ENCODE measurements at regions not wholly inside any gene's neighbourhood (a gene's known extent, or its start where the extent isn't known, plus 50 kb on each side); places are given as distances from the start of the nearest gene placed in this dataset.

DNA sequence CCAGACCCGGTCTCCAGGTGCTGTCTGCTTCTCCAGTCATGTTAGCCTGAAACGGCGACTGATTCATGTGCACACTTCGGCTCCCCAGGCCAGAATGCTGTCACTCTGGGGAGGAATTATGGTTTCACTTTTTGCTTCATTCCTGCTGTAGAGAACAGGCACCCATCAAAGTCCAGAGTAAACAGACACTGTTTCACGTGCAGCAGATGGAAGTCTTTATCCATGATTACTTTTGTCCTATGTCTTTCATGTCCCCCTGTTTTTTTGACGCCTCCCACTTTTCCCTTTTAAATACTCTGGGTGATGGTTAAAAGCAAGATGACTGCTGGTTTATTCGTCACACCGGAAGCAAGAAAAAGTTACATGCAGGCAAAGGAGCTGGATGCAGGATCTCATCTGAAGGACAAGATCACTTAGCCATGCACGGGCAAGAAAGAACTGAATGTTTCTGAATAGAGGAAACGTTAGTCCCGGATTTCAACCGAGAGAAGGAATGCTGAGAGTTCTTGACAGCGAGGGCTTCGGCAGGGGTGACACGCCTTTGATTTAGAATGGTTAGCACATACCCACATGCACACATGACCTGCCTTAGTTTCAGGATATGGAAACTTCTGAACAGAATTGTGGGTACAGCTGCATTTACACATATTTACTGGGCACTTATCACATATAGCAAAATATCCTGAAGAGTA is 250.0 kb upstream of the KLF6 start:
- DNase-seq: no peak

DNA sequence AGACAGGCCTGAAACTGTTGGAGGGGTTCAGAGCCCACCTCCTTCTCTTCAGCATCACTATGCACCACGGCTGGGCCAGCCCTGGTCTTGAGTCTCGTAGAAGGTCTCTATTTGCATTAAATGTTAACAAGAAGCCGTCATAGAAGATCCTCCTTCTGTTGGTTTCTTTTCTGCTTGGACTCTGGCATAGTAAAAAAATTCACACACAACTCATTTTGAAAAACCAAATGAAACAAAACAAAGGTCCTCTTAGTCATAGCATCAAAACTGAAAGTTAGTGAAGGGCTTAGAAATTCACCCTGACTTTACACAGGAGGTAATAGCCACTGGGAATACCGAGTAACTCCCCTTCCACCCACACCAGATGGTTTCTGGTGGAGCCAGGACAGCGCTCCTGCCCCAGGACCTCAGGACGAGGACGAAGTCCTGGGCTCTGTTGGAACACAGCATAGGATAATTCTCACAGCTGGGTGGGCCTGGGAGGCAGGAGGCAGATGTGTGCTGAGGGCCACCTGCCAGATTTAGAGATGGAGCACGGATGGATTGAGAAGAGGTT is 248.4 kb upstream of the KLF6 start:
- DNase-seq: no peak

DNA sequence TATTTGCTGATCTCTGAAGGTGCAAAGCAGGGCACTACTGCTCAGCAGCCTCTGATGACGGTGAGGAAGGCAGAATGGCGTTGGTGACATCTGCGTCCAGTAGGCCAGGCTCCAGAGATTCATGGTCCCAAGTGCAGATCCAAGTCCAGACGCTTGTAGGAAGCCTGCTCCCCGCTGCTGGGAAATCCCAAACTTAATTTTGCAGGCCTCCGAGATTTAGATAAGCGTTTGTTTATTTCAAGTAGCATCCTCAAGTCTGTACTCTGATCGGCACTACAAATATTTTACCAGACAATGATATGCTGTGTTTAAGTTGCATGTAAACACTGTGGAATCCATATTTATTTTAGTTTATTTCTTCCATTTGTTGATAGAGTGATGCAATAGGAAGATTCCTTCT is 244.9 kb upstream of the KLF6 start:
- DNase-seq: no peak

DNA sequence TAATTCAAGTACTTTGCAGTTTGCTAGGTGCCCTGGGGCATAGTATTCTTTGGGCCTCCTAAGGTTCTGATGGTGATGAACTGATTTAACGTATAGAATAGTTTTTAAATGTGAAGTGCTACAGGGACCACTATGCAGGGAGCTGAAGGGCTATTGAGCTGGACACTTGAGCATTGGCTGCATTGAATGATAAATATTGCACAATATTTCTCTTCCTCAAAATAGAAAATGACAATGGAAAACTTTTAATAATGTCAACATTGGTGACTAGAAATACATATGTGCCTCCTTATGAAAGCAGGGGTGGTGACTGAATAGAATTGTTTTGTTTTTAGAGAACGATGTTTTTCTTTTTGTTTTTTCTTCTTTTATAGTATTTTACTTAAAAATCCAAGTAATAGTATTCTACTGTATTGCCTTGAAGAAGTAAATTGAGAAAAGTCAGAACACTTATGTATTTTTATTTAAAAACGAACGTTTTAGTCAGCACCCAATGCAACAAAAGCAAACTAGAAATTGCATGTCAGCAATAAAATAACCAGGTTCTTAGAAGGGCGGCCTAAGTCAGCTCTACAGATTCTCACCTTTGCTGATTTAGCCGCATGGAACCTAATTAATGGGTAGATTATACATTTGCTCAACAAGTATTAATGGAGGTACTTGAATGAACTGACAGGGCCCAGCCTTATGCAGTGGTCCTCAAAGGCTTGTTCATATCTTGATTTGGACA is 244.0 kb upstream of the KLF6 start:
- no peak for DNase-seq

DNA sequence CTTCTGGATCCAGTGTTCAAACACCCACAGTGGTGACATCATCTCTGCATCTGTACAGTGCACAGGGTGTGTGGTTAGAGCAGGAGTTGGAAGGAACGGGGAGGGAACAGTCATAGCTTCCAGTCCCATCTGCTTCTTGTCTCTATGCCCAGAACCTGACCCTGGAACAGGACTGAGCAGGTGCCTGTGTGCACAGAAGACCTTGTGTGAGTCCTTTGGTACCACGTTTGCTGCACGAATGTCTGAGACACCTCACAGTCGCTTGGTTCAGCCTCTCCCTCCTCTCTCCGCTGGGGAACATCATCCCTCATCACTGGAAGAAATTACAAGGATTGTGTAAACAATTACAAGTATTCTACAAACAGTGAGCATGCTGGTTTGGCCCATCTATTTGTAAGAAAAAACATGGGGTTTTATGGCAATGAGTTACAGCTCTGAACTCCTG is 243.0 kb upstream of the KLF6 start:
- no peak for DNase-seq

DNA sequence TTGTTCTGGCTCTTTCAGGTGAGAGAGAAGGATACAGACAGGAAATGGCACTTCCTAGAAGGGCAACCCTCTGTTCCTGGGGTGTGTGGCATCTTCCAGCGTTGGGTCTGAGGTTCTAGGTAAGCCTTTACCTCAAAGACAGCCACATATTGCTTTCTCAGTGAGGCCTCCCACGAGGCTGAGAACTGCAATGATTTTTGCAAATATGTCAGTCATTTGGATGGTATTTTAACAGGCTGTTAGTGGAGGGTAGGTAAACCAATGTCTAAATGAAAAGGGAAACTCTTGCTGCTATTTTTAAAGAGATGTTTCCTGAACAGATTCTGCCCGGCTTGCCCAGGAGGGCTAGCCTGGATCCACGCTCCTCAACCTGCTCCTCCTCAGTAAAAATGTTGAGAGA is 240.3 kb upstream of the KLF6 start:
- no peak for DNase-seq

DNA sequence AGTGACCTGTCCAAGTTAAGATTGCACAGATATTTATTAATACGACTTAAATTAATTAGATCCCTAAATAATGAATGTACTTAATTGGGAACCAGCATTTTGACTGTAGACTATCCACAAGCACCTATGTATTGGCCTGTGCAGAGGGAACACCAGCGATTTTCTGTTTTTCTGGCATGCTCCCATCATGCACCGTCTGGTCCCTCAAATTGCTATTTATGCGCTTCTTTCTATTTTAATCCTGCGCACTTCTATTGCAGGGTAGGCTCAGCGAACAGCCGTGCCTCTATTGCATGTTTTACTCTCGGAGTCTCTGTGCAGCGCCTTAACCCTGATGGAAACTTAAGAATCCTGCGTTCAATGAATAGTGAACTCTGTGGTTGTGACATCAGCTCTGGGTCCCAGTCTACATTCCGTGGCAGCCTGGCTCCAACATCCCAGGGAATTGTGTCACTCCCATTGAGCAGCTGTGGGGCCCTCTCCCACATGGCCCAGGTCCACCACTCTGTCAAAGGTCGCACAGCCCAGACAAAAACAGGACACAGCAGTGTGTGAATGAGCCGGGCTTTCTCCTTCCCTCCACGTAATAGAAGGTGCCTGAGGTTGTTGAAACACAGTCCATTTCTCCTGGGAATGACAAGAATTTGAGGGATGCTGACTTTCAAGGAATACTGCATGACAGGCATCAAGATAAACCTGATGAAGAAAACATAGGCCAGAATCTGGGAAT is 239.7 kb upstream of the KLF6 start:
- no peak for DNase-seq

DNA sequence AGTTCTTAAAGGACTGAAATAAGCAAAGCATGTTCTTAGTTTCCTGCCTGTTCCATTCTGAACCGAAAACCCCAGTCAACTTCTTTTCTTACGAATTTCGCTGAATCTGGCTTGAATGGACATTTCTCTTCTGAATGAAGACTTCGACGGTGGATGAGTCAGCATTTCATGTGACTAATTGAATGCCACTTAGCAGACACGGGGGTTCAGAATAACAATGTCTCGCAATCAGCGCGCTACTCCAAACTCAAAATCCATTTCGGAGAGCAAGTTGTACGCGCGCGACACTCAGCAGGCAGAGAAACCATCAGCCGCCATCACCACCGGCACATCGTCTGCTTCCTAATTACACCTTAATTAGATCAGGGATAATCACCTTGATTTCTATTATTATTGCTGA is 239.0 kb upstream of the KLF6 start:
- no peak for DNase-seq

DNA sequence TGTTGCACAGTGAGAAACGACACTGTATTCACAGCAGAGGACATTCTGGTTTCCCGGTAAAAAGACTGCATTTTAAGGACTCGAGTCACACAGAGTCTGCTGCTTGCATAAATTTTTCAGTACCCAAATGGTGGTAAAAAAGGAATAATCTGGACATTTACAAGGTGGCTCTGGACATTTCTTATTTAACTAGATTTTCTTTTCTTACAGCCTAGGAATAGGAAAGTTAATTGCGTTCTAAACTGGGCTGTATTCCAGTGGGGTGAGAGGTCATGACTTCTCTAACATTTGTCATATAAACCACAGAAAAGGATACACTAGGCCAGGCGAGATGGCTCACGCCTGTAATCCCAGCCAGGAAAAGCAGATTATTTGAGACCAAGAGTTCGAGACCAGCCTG is 237.5 kb upstream of the KLF6 start:
- no peak for DNase-seq

DNA sequence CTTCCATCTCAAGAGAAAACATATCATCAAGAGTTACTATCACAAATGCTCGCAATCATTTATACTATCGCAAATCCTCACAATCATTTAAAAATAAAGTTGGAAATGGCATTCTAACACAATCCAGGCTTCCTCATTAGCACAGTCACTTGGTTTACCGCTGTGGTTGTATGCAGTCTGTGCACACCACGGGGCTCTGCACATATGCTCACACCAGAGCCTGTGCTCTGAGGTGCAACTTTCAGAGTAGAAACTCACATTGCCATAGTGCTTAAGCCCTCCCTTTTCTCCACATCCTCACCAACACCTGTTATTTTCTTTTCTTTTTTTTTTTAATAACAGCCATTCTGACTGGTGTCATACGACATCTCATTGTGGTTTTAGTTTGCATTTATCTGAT is 235.6 kb upstream of the KLF6 start:
- DNase-seq: no peak

DNA sequence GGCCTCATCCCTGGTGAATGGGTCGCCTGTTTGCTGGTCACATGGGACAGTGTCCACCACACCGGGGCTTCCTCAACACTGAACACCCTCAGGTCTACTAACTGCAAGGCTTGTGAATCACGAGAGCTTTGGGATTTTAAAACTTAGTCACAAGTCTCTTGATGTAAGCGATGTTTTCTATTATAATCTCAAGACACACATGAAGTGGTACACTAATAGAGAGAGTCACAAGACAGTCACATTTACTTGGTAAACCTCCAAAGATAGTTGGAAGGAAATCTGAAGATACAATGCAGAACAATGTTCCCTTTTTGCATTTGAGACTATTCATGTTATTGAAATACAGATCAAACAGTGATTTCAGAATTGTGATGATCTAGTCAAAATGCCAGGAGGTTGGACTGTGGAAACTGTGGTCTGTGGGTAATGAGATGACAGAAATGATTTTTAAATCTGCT is 233.1 kb upstream of the KLF6 start:
- DNase-seq: no peak

DNA sequence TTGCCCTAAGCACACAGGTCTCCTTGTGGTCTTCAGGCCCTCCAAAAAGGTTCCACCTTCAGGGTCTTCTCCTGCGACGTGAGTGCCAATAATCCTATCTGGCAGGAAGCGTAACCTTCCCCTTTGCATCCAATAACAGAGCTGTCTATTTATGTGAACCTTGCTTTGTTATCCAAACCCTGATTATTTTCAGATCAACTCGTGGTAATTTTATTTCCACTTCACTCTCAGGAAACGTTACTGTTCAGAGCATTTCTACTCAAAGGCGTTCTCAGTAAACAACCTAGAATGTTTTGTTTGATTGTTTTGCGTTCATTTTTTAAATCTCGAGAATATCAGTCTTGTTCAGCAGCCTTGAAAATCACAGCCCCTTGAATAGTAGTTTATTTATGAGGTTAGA is 232.3 kb upstream of the KLF6 start:
- DNase-seq: no peak

DNA sequence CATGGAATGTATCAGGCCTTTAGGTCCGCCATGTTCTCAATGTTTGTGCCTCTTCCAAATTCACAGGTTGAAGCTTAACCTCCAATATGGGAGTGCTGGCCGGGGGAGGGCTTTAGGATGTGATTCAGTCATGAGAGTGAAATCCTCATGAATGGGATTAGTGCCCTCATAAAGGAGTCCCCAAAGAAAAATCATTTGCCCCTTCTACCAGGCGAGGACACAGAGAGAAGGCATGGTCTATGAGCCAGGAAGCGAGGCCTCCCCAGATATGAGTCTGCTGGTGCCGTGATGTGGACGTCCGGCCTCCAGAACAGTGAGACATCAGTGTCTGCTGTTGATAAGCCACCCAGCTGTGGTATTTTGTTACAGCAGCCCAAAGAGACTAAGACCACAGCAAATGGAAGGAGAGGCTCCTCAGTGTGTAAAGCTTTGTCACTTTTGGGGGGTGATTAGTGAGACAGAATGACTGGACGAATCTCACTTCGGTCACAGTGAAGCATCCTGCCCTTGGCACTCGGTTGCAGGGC is 231.3 kb upstream of the KLF6 start:
- no peak for DNase-seq

DNA sequence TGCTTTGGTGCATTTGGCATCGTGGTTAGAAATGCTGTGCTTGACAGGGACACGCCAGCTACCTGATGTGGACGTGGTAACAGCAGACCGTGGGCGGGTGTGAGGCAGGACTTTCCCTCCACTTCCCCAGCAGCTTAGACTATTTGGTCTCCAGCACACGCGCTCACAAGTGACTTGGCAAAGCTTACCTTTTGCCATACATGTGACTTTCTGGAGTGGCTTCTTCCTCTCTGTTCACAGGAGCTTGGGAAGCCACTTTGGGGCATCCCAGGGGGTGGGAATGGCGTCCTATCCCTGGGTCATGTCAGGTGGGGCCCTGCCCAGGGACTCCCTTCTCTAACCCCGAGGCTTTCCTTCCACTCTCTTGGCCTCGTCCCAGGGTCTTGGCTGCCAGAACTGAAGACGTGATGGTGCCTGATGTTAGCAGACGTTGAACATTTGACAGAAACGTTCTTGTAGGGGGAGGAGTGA is 228.7 kb upstream of the KLF6 start:
- no peak for DNase-seq

DNA sequence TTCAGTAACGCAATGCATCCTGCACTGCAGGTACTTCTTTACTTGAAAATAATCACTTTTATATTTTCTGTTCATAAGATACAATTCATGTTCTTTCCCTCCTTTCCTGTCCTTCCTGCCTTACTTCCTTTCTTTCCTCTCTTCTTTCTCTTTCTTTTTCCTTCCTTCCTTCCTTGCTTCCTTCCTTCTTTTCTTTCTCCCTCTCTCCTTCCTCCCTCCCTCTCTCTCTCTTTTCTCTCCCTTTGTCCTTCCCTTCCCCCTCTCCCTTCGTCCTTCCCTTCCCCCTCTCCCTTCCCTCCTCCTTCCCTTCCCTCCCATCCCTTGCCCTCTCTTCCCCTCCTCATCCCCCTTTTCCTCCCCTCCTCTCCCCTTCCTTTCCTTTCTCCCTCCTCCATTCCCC is 227.8 kb upstream of the KLF6 start:
- DNase-seq: no peak

DNA sequence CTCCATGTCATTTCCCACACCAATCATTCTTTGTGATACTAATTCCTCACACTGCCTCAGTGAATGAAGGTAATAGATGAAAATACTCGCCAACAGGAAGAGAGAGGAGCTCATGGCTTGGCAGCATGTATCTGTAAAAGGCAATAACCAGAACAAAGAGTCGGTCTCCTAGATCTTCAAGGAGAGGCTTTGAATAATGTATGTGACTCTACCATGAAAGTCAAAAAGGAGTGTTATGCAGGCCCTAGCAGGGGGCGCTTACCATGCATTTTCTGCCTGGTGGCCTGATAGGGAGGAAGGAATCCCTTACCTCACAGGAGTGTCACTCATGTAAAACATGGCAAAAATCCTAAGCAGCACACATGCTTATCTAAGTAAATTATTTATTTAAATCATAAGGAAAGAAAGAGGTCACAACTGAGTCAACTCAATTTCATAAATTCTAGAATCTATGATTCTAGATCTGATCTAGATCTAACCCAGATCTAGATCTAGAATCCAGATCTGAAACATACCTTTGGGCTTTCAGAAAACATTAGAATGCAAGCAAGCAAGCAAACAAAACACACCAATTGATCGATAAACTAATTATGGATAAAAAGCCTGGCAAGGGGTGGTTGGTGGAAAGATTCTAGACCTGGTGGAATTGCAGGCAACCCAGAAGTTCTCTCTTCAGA is 226.3 kb upstream of the KLF6 start:
- no peak for DNase-seq

DNA sequence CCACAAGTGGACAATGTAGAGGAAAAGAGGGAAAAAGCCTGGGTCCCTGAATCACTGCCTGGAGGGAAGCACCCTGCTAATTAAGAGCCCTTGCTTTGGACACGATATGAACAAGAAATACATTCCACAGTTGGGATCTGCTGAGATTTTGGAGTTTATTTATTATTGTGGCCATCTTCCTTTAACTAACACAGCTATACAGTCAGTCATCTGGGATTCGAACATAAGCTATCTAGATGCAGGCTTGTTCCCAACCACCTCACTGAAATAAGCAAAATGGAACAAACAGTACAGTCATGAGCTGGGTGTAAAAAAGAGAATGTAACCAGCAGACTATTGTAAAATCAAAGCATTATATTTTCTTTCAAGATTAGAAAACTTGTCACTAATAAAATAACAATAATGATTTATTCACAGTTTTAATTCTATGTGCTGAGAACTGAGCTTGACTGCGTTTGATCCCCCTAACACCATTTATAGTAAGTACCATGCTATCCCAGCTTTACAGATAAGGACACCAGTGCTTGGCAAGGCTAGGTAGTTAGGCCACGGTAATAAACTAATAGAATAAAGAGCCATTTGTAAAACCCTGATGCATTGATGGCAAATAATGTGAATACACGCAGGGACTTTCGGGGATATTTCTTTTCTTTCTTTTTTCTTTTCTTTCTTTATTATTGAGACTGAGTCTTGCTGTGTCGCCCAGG is 223.8 kb upstream of the KLF6 start:
- DNase-seq: no peak

DNA sequence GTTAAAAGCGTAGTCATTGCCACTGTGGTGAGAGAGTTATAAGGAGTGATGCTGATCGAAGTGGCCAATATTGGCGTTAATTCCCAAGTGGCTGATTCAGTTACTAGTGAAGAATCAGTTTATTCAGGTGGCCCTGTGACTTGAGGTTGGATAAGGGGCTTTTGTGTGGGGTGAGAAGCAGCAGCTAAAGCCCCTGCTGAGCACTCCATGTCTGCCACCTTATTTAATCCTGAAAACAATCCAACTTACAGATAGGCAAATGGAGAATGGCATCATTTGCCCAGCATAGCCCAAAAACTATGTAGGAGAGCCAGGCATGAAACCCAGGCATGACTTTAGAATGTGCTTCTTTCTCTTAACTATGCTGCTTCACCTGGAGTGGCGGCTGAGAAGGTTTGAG is 222.8 kb upstream of the KLF6 start:
- no peak for DNase-seq

DNA sequence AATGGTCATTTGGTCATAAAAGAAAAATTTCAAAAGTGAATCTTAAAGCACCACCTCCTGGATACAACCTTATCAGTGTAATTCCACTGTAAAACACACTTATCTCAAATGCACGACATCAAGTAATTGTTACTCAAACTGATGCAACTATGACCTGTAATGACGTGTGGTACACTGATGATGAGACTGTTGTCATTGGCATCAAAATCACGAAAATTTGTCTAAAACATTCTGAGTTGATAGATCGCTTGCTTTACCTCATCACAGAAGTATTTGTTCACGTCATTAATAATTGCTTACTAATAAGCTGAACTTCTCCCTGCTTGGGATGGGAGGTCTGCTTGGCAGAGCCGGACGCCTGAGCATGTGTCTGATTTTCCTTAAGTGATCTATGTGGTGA is 221.8 kb upstream of the KLF6 start:
- no peak for DNase-seq

DNA sequence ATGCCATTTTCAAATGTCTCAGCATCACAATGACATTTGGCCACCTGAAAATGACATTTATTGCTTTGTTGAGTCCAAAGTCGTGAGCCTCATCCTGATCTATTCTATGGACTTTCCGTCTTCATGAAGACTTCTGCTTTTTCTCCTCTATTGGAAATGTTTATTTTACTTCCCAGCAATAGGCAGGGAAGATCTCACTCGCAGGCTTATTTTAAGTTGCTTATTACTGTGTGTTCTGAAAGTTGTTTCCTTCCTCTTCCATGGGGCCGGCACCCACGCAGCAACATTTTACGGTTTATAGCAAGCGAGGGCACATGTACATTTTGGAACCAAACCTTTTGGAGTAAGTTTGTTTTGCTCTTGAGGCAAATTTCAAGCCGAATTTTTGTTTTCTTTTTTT is 221.0 kb upstream of the KLF6 start:
- no peak for DNase-seq

DNA sequence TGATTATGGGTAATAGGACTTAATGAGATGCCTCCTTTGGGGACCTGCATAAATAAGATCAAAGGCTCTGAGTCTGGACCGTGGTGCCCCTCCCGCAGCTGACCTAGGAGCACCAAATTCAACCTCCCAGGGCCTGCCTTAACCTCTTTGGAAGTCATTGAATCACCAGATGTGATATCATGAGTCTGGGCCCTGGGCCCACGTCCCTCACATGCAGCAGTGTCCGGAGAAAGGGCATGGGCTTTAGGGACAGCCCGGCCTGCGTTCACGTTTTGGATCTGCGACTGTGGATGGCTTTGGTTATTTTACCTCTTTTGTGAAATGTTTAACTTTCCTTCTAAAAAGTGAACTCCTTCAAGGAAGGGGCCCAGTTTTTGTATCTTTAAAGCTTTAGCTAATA is 220.0 kb upstream of the KLF6 start:
- DNase-seq: no peak

DNA sequence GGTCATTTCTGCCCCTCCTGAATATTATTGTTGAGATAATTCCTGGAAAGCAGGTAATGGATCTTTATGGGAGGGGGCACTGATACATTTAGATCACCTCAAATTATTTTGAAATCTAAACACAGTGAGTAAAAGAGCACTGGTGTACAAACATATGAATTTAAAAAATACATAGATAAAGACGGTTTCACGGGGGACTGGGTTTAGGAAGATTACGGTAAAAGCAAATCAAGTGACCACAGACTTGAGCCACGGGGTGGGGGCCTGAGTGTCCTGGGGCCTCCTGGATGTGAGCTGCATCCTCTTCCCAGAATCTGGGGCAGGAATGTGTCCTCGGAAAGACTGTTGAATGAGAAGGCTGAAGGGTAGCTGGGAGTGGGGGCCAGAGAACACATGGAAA is 219.1 kb upstream of the KLF6 start:
- no peak for DNase-seq
